GM23338 (cell line): ENCODE measurements at regions not wholly inside any gene's neighbourhood (a gene's known extent, or its start where the extent isn't known, plus 50 kb on each side); places are given as distances from the start of the nearest gene placed in this dataset.
A peak's percentile ranks its signal among the peaks of the same experiment; 100 is the strongest.

Experiments used
- ATAC-seq: fragments of 200-7000 bp; cut with Tn5 transposase; 3 replicates; pipeline ENCODE4 v1.9.1; 2020
- DNase-seq: peaks from one replicate; pipeline ENCODE4 v3.0.0-alpha.2; 2015; ENCODE audit warnings: low spot score
- H2AFZ ChIP-seq: fragments of 200-600 bp; sonication (generic); 2 replicates; pipeline ENCODE4 v1.8.0; 2016; ENCODE audit warnings: antibody characterized with exemption, mild to moderate bottlenecking, moderate library complexity
- H3F3A ChIP-seq: fragments of 200-600 bp; sonication (generic); replicated peaks from 2 replicates; pipeline ENCODE4 v1.8.0; 2017; ENCODE audit warnings: antibody characterized with exemption, mixed run types, low read depth
- H3K27ac ChIP-seq: fragments of 200-600 bp; sonication (generic); 2 replicates; pipeline ENCODE4 v1.6.1; 2016; ENCODE audit warnings: low read depth
- H3K27me3 ChIP-seq: fragments of 200-600 bp; sonication (generic); 2 replicates; pipeline ENCODE4 v1.8.0; 2016; ENCODE audit warnings: mild to moderate bottlenecking, mixed run types, moderate library complexity; ENCODE audit not compliant: insufficient read depth
- H3K36me3 ChIP-seq: fragments of 200-600 bp; sonication (generic); 2 replicates; pipeline ENCODE4 v1.8.0; 2016; ENCODE audit warnings: mild to moderate bottlenecking; ENCODE audit not compliant: insufficient read depth
- H3K4me1 ChIP-seq: fragments of 200-600 bp; sonication (generic); 2 replicates; pipeline ENCODE4 v1.8.0; 2016; ENCODE audit warnings: mild to moderate bottlenecking, moderate library complexity; ENCODE audit not compliant: insufficient read depth
- H3K4me2 ChIP-seq: fragments of 200-600 bp; sonication (generic); 2 replicates; pipeline ENCODE4 v1.7.1; 2017; ENCODE audit warnings: mixed run types
- H3K4me3 ChIP-seq: fragments of 200-600 bp; sonication (generic); 2 replicates; pipeline ENCODE4 v1.6.1; 2016; ENCODE audit warnings: mixed run types
- H3K79me2 ChIP-seq: fragments of 200-600 bp; sonication (generic); replicated peaks from 2 replicates; pipeline ENCODE4 v1.8.0; 2017; ENCODE audit warnings: mild to moderate bottlenecking; ENCODE audit not compliant: insufficient read depth
- H3K9me2 ChIP-seq: fragments of 200-600 bp; sonication (generic); 2 replicates; pipeline ENCODE4 v1.8.0; 2017; ENCODE audit not compliant: insufficient read depth
- H4K20me1 ChIP-seq: fragments of 200-600 bp; sonication (generic); replicated peaks from 2 replicates; pipeline ENCODE4 v1.8.0; 2017; ENCODE audit warnings: mild to moderate bottlenecking; ENCODE audit not compliant: insufficient read depth
- H3K27ac Mint-ChIP-seq: 2 replicates; pipeline ENCODE4 v1.8.0; 2020; ENCODE audit warnings: inconsistent platforms, mild to moderate bottlenecking, moderate library complexity, mixed read lengths
- H3K27me3 Mint-ChIP-seq: 3 replicates; pipeline ENCODE4 v1.8.0; 2022; ENCODE audit warnings: low read depth, mild to moderate bottlenecking, moderate library complexity, mixed read lengths, inconsistent platforms; ENCODE audit not compliant: insufficient read depth, poor library complexity
- H3K36me3 Mint-ChIP-seq: 3 replicates; pipeline ENCODE4 v1.8.0; 2021; ENCODE audit warnings: low read depth, mild to moderate bottlenecking, inconsistent platforms, moderate library complexity, mixed read lengths
- H3K4me1 Mint-ChIP-seq: 3 replicates; pipeline ENCODE4 v1.8.0; 2020; ENCODE audit warnings: mild to moderate bottlenecking, inconsistent platforms, mixed read lengths
- H3K4me3 Mint-ChIP-seq: 3 replicates; pipeline ENCODE4 v1.8.0; 2021; ENCODE audit warnings: moderate library complexity, mild to moderate bottlenecking, inconsistent platforms, mixed read lengths
- H3K9me3 Mint-ChIP-seq: 3 replicates; pipeline ENCODE4 v1.8.0; 2020; ENCODE audit warnings: moderate library complexity, mild to moderate bottlenecking, inconsistent platforms, mixed read lengths
- CTCF ChIP-seq, 2 experiments: fragments of 200-600 bp in 1 of 2; sonication (generic) in 1 of 2; conservative IDR thresholded peaks; 2 replicates each; pipeline versions ENCODE4 v1.5.1 to v1.6.1; 2016 to 2017; ENCODE audit warnings: antibody characterized with exemption in 2 of 2, low read depth in 2 of 2, mild to moderate bottlenecking in 2 of 2, moderate library complexity in 1 of 2
- ETS1 ChIP-seq: IDR thresholded peaks from 2 replicates; pipeline ENCODE4 v1.6.1; 2016; ENCODE audit warnings: antibody characterized with exemption
- EZH2 ChIP-seq: fragments of 200-600 bp; sonication (generic); IDR thresholded peaks from one replicate; pipeline ENCODE4 v1.8.0; 2017; ENCODE audit warnings: antibody characterized with exemption, mild to moderate bottlenecking, low read depth; ENCODE audit not compliant: unreplicated experiment
- EZH2phosphoT487 ChIP-seq: fragments of 200-600 bp; sonication (generic); IDR thresholded peaks from one replicate; pipeline ENCODE4 v1.8.1; 2018; ENCODE audit warnings: antibody characterized with exemption; ENCODE audit not compliant: unreplicated experiment
- JUNB ChIP-seq: IDR thresholded peaks from one replicate; pipeline ENCODE4 v1.6.1; 2016; ENCODE audit warnings: antibody characterized with exemption; ENCODE audit not compliant: unreplicated experiment
- POLR2AphosphoS5 ChIP-seq: IDR thresholded peaks from 2 replicates; pipeline ENCODE4 v1.6.1; 2016; ENCODE audit warnings: antibody characterized with exemption, low read depth
- REST ChIP-seq: IDR thresholded peaks from one replicate; pipeline ENCODE4 v1.6.1; 2018; ENCODE audit warnings: antibody characterized with exemption; ENCODE audit not compliant: unreplicated experiment
- STAT1 ChIP-seq: IDR thresholded peaks from one replicate; pipeline ENCODE4 v1.6.1; 2016; ENCODE audit warnings: antibody characterized with exemption; ENCODE audit not compliant: unreplicated experiment
- ZNF114 ChIP-seq: fragments of 250-450 bp; sonication (Bioruptor Pico); IDR thresholded peaks from 2 replicates; pipeline ENCODE4 v1.5.0; 2020; ENCODE audit warnings: mild to moderate bottlenecking, moderate library complexity
- ZNF331 ChIP-seq: fragments of 250-450 bp; sonication (Bioruptor Pico); IDR thresholded peaks from 2 replicates; pipeline ENCODE4 v1.5.0; 2020; ENCODE audit warnings: low read depth, mild to moderate bottlenecking, moderate library complexity

GRCh38 chr4:152085657-152086056 is 324.9 kb upstream of the GATB start:
- no peaks in the 10 kb centered on the region for H3K79me2 ChIP-seq
- peaks cover 9% of the 10 kb centered on the region for H3K9me2 ChIP-seq
- no peaks in the 10 kb centered on the region for H3K27me3 Mint-ChIP-seq
- no peak overlapping the region for H3K4me3 Mint-ChIP-seq
- H3K4me1 ChIP-seq, result peaks cover 11% of the 10 kb centered on the region
- H3K27me3 ChIP-seq, result no peaks in the 10 kb centered on the region
- no peaks in the 10 kb centered on the region for H3K9me3 Mint-ChIP-seq
- H3K4me1 Mint-ChIP-seq, result peaks cover 17% of the 10 kb centered on the region
- H3K4me2 ChIP-seq, result no peak overlapping the region
- no peak for ATAC-seq
- H3K36me3 ChIP-seq, result no peaks in the 10 kb centered on the region
- H3K27ac Mint-ChIP-seq, result no peak overlapping the region
- no peak for DNase-seq
- no peaks in the 10 kb centered on the region for H3F3A ChIP-seq
- H4K20me1 ChIP-seq, result no peaks in the 10 kb centered on the region
- H3K27ac ChIP-seq, result no peak overlapping the region
- H2AFZ ChIP-seq, result peak overlapping the region; percentile 83
- H3K36me3 Mint-ChIP-seq, result no peaks in the 10 kb centered on the region
- no peak overlapping the region for H3K4me3 ChIP-seq
- no peak for TF ChIP-seq ZNF331 (CRISPR knock-in tag)
- no peak for TF ChIP-seq CTCF (conservative IDR thresholded peaks at IDR 0.05; ENCODE audit: low read depth in 2 of 2)
- TF ChIP-seq POLR2AphosphoS5, result no peak
- no peak for TF ChIP-seq ZNF114 (CRISPR knock-in tag)
- TF ChIP-seq REST, result no peak
- no peak for TF ChIP-seq JUNB
- no peak for TF ChIP-seq EZH2phosphoT487
- no peak for TF ChIP-seq ETS1
- no peak for TF ChIP-seq EZH2

- Mint-ChIP-seq H3K9me3 (no peaks in the 10 kb centered on the region), H3K4me3 (no peak overlapping the region), H3K27ac (no peak overlapping the region), H3K36me3 (no peaks in the 10 kb centered on the region), H3K4me1 (peaks cover 19% of the 10 kb centered on the region), H3K27me3 (no peaks in the 10 kb centered on the region)
- DNase-seq (no peak), ATAC-seq (no peak)
- Histone ChIP-seq H3K4me3 (no peak overlapping the region), H3F3A (no peaks in the 10 kb centered on the region), H3K4me2 (no peak overlapping the region), H3K36me3 (no peaks in the 10 kb centered on the region), H4K20me1 (no peaks in the 10 kb centered on the region), H2AFZ (no peak overlapping the region), H3K4me1 (peaks cover 11% of the 10 kb centered on the region), H3K27me3 (no peaks in the 10 kb centered on the region), H3K27ac (no peak overlapping the region), H3K9me2 (peaks cover 9% of the 10 kb centered on the region), H3K79me2 (no peaks in the 10 kb centered on the region)
- no peak for TF ChIP-seq POLR2AphosphoS5
- no peak for TF ChIP-seq CTCF (conservative IDR thresholded peaks at IDR 0.05; ENCODE audit: low read depth in 2 of 2)
- no peak for TF ChIP-seq ZNF114 (CRISPR knock-in tag)
- TF ChIP-seq STAT1, result no peak
Measured at GRCh38 chr4:152083338-152083737, 322.5 kb upstream of the GATB start.
